ENCODE measurements at regions not wholly inside any gene's neighbourhood (a gene's known extent, or its start where the extent isn't known, plus 50 kb on each side); places are given as distances from the start of the nearest gene placed in this dataset.

GRCh38 chr2:503288-503999, 173.8 kb downstream of the TMEM18 start:
- CTCF ChIA-PET: no interaction called here
- Histone ChIP-seq H3K27me3 (ENCODE audit: insufficient read depth, low read depth) (peaks cover 72% of the 10 kb centered on the region), H3K79me2 (ENCODE audit: low read depth) (no peaks in the 10 kb centered on the region), H4K20me1 (ENCODE audit: insufficient read depth) (no peaks in the 10 kb centered on the region), H3K9me2 (ENCODE audit: insufficient read depth) (no peaks in the 10 kb centered on the region), H3K27ac (no peak overlapping the region), H3K4me1 (replicated peaks; ENCODE audit: insufficient read depth) (no peaks in the 10 kb centered on the region), H2AFZ (0 out of 2 replicates have a peak overlapping the region, but pooled peaks have one; percentile 44), H3K4me3 (peak overlapping the region; percentile 35; the same call in 1 of the 2 replicates), H3K4me2 (peak overlapping the region; percentile 64), H3F3A (ENCODE audit: insufficient read depth, low read depth) (no peaks in the 10 kb centered on the region), H3K36me3 (ENCODE audit: low read depth) (no peaks in the 10 kb centered on the region), H3K9me3 (ENCODE audit: insufficient read depth, low read depth) (no peaks in the 10 kb centered on the region)
- no peak for DNase-seq
- POLR2A ChIA-PET (ENCODE audit: unreplicated experiment): no interaction called here
- TF ChIP-seq EZH2 (IDR thresholded peaks at IDR 0.05; ENCODE audit: low read depth) (no peak), CTCF (conservative IDR thresholded peaks at IDR 0.05) (no peak)
- no TSS peak for BruUV-seq (replicated peaks)
- intact Hi-C loops (cut with micrococcal nuclease; ENCODE audit: unreplicated experiment): no loop called here

- H3K9me2 ChIP-seq (ENCODE audit: insufficient read depth): no peaks in the 10 kb centered on the region
These were observed 174.4 kb downstream of the TMEM18 start for GRCh38 chr2:502831-503230.

DNA sequence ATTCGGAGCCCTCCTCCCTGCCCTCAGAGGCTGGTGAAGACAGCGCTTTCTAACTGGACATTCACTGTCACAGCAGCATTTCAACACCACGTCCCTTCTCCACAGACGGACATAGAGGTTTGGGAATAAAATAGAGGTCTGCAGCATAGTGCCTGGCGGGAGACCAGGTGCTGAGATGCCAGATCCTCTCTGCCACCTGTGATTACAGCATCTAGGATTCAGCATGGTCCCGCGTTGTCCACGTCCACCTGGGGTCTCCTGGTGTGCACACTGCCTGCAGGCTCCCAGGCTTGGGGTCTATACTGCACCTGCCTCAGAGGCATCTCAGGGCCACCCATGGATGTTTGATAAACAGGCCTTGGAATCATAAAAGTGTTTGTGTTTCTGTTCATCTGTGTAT, 175.5 kb downstream of the TMEM18 start:
- H3K4me3 ChIP-seq: no peak overlapping the region
- no peak overlapping the region for H3K4me2 ChIP-seq
- TF ChIP-seq CTCF (conservative IDR thresholded peaks at IDR 0.05) (no peak), EZH2 (IDR thresholded peaks at IDR 0.05; ENCODE audit: low read depth) (no peak)
- intact Hi-C loops (cut with micrococcal nuclease; ENCODE audit: unreplicated experiment): no loop called here
- no peaks in the 10 kb centered on the region for H3K9me3 ChIP-seq (ENCODE audit: insufficient read depth, low read depth)
- no peaks in the 10 kb centered on the region for H3K36me3 ChIP-seq (ENCODE audit: low read depth)
- DNase-seq: no peak
- H4K20me1 ChIP-seq (ENCODE audit: insufficient read depth): no peaks in the 10 kb centered on the region
- no peak overlapping the region for H3K27ac ChIP-seq
- H3K9me2 ChIP-seq (ENCODE audit: insufficient read depth): no peaks in the 10 kb centered on the region
- ChIA-PET CTCF (no interaction called here), POLR2A (ENCODE audit: unreplicated experiment) (no interaction called here)
- H3K27me3 ChIP-seq (ENCODE audit: insufficient read depth, low read depth): peaks cover 90% of the 10 kb centered on the region
- no peaks in the 10 kb centered on the region for H3F3A ChIP-seq (ENCODE audit: insufficient read depth, low read depth)
- H3K79me2 ChIP-seq (ENCODE audit: low read depth): no peaks in the 10 kb centered on the region
- BruUV-seq (replicated peaks): no TSS peak
- H3K4me1 ChIP-seq (replicated peaks; ENCODE audit: insufficient read depth): no peaks in the 10 kb centered on the region
- no peak overlapping the region for H2AFZ ChIP-seq

More at GRCh38 chr2:502831-503230, 174.4 kb downstream of the TMEM18 start:
- DNase-seq: no peak
- no peaks in the 10 kb centered on the region for H4K20me1 ChIP-seq (ENCODE audit: insufficient read depth)
- TF ChIP-seq CTCF (conservative IDR thresholded peaks at IDR 0.05) (no peak), EZH2 (IDR thresholded peaks at IDR 0.05; ENCODE audit: low read depth) (no peak)
- H3K36me3 ChIP-seq (ENCODE audit: low read depth): no peaks in the 10 kb centered on the region
- CTCF ChIA-PET: no interaction called here
- no peaks in the 10 kb centered on the region for H3K4me1 ChIP-seq (replicated peaks; ENCODE audit: insufficient read depth)
- no peaks in the 10 kb centered on the region for H3K79me2 ChIP-seq (ENCODE audit: low read depth)
- H3K27ac ChIP-seq: no peak overlapping the region
- H3K9me3 ChIP-seq (ENCODE audit: insufficient read depth, low read depth): no peaks in the 10 kb centered on the region
- H3K27me3 ChIP-seq (ENCODE audit: insufficient read depth, low read depth): peaks cover 78% of the 10 kb centered on the region
- no peaks in the 10 kb centered on the region for H3F3A ChIP-seq (ENCODE audit: insufficient read depth, low read depth)
- POLR2A ChIA-PET (ENCODE audit: unreplicated experiment): no interaction called here
- peak overlapping the region; percentile 64 for H3K4me2 ChIP-seq
- intact Hi-C loops (cut with micrococcal nuclease; ENCODE audit: unreplicated experiment): no loop called here
- H3K4me3 ChIP-seq: peak overlapping the region; percentile 35; the same call in 1 of the 2 replicates
- no TSS peak for BruUV-seq (replicated peaks)
- H2AFZ ChIP-seq: 0 out of 2 replicates have a peak overlapping the region, but pooled peaks have one; percentile 31
